ENCODE measurements at regions not wholly inside any gene's neighbourhood (a gene's known extent, or its start where the extent isn't known, plus 50 kb on each side); places are given as distances from the start of the nearest gene placed in this dataset.

- no peak for TF ChIP-seq FOXP2 (optimal IDR thresholded peaks at IDR 0.05; ENCODE audit: borderline replicate concordance, extremely low read depth, extremely low read length, insufficient read depth)
- no peak for TF ChIP-seq POLR2AphosphoS5 (IDR thresholded peaks at IDR 0.05; ENCODE audit: low read depth, low read length)
- no peak for TF ChIP-seq SIN3A (IDR thresholded peaks at IDR 0.05; ENCODE audit: borderline replicate concordance, insufficient read depth, low read length)
- TF ChIP-seq TAF1 (IDR thresholded peaks at IDR 0.05; ENCODE audit: borderline replicate concordance, insufficient read depth, low read length): no peak
Measured at GRCh38 chr4:11628093-11628725, 199.5 kb upstream of the HS3ST1 start.
